H1 (cell line): ENCODE measurements at regions not wholly inside any gene's neighbourhood (a gene's known extent, or its start where the extent isn't known, plus 50 kb on each side); places are given as distances from the start of the nearest gene placed in this dataset.

ENCODE experiments used
- CBX5 ChIP-seq: fragments of 300-800, 300-1000 bp; sonication (generic); IDR thresholded peaks from 2 replicates; pipeline ENCODE4 v1.7.1; 2016; ENCODE audit warnings: antibody characterized with exemption, low read length, low read depth
- CREB1 ChIP-seq: IDR thresholded peaks from 2 replicates; pipeline ENCODE4 v1.6.1; 2012; ENCODE audit warnings: inconsistent platforms
- CTCF ChIP-seq, 3 experiments: IDR thresholded peaks; 1 replicate in 2 of 3; 2 replicates in 1 of 3; pipeline versions ENCODE4 v1.5.1 to v1.6.1; 2011; ENCODE audit warnings: low read length in 3 of 3, mild to moderate bottlenecking in 3 of 3, inconsistent platforms in 2 of 3, low read depth in 1 of 3, moderate library complexity in 1 of 3; ENCODE audit not compliant: insufficient read depth in 1 of 3; ENCODE audit errors: control extremely low read depth in 1 of 3
- EZH2 ChIP-seq: fragments of 200-600 bp; sonication (generic); IDR thresholded peaks from 2 replicates; pipeline ENCODE4 v1.7.1; 2012; ENCODE audit warnings: low read depth, mild to moderate bottlenecking, moderate library complexity, low read length, inconsistent platforms; ENCODE audit not compliant: severe bottlenecking
- GTF2F1 ChIP-seq: IDR thresholded peaks from 2 replicates; pipeline ENCODE4 v1.6.1; 2012; ENCODE audit warnings: low read depth, low read length, improper control_type of control experiment, borderline replicate concordance
- POLR2A ChIP-seq, 2 experiments: IDR thresholded peaks; 1 replicate in 1 of 2; 2 replicates in 1 of 2; pipeline ENCODE4 v1.6.1; 2011; ENCODE audit warnings: low read depth in 2 of 2, low read length in 2 of 2, mild to moderate bottlenecking in 2 of 2; ENCODE audit errors: control extremely low read depth in 1 of 2
- POLR2AphosphoS5 ChIP-seq: IDR thresholded peaks from 2 replicates; pipeline ENCODE4 v1.6.1; 2011; ENCODE audit warnings: low read depth, low read length
- RBBP5 ChIP-seq: IDR thresholded peaks from 2 replicates; pipeline ENCODE4 v1.7.1; 2012; ENCODE audit warnings: low read depth, mild to moderate bottlenecking, inconsistent platforms, low read length, moderate library complexity, borderline replicate concordance
- RFX5 ChIP-seq: IDR thresholded peaks from 2 replicates; pipeline ENCODE4 v1.6.1; 2011; ENCODE audit warnings: low read depth, low read length, improper control_type of control experiment, borderline replicate concordance
- SP1 ChIP-seq: IDR thresholded peaks from 2 replicates; pipeline ENCODE4 v1.6.1; 2011; ENCODE audit warnings: low read depth, low read length
- USF2 ChIP-seq: IDR thresholded peaks from 2 replicates; pipeline ENCODE4 v1.6.1; 2011; ENCODE audit warnings: low read length, improper control_type of control experiment
- YY1 ChIP-seq: IDR thresholded peaks from 2 replicates; pipeline ENCODE4 v1.6.1; 2011; ENCODE audit warnings: low read depth, mild to moderate bottlenecking, low read length

- no peak for TF ChIP-seq EZH2
- TF ChIP-seq CBX5 = no peak
- no peak for TF ChIP-seq CREB1
- no peak for TF ChIP-seq CTCF (IDR thresholded peaks at IDR 0.05; ENCODE audit: control extremely low read depth in 1 of 3, insufficient read depth in 1 of 3, low read depth in 1 of 3, low read length in 3 of 3)
- no peak for TF ChIP-seq RBBP5
- no peak for TF ChIP-seq POLR2AphosphoS5
- no peak for TF ChIP-seq GTF2F1
- TF ChIP-seq SP1 = no peak
- TF ChIP-seq POLR2A (IDR thresholded peaks at IDR 0.05; ENCODE audit: control extremely low read depth in 1 of 2, low read depth in 2 of 2, low read length in 2 of 2) = no peak
- no peak for TF ChIP-seq RFX5
- no peak for TF ChIP-seq YY1
- TF ChIP-seq USF2 = peak; percentile 66; the same call in 1 of the 2 replicates
These were observed 490.5 kb upstream of the ZNF608 start for GRCh38 chr5:125236981-125237380.
